Type B pancreatic cell (in vitro differentiated cells): ENCODE measurements at regions not wholly inside any gene's neighbourhood (a gene's known extent, or its start where the extent isn't known, plus 50 kb on each side); places are given as distances from the start of the nearest gene placed in this dataset.

Experiments used
- DNase-seq: peaks from one replicate; pipeline ENCODE4 v3.0.0; 2021; ENCODE audit warnings: mixed read lengths; ENCODE audit not compliant: unreplicated experiment; ENCODE audit errors: extremely low spot score
- H3K27ac Mint-ChIP-seq: 2 replicates; pipeline ENCODE4 v1.8.0; 2021; ENCODE audit warnings: mild to moderate bottlenecking, mixed read lengths
- H3K27me3 Mint-ChIP-seq: 2 replicates; pipeline ENCODE4 v1.8.0; 2021; ENCODE audit warnings: mixed read lengths
- H3K36me3 Mint-ChIP-seq: 2 replicates; pipeline ENCODE4 v1.8.0; 2021; ENCODE audit warnings: mixed read lengths
- H3K4me1 Mint-ChIP-seq: one replicate; pipeline ENCODE4 v1.8.0; 2021; ENCODE audit warnings: mixed read lengths; ENCODE audit not compliant: unreplicated experiment
- H3K4me3 Mint-ChIP-seq: 2 replicates; pipeline ENCODE4 v1.8.0; 2021; ENCODE audit warnings: mild to moderate bottlenecking, mixed read lengths
- H3K9me3 Mint-ChIP-seq: 2 replicates; pipeline ENCODE4 v1.8.0; 2021; ENCODE audit warnings: mixed read lengths
- TF ChIP-seq, protein P1 (sequence below): fragments of 200-600 bp; sonication (generic); conservative IDR thresholded peaks from 2 replicates; pipeline ENCODE4 v1.5.0; 2021; ENCODE audit warnings: antibody characterized with exemption, mild to moderate bottlenecking

DNA sequence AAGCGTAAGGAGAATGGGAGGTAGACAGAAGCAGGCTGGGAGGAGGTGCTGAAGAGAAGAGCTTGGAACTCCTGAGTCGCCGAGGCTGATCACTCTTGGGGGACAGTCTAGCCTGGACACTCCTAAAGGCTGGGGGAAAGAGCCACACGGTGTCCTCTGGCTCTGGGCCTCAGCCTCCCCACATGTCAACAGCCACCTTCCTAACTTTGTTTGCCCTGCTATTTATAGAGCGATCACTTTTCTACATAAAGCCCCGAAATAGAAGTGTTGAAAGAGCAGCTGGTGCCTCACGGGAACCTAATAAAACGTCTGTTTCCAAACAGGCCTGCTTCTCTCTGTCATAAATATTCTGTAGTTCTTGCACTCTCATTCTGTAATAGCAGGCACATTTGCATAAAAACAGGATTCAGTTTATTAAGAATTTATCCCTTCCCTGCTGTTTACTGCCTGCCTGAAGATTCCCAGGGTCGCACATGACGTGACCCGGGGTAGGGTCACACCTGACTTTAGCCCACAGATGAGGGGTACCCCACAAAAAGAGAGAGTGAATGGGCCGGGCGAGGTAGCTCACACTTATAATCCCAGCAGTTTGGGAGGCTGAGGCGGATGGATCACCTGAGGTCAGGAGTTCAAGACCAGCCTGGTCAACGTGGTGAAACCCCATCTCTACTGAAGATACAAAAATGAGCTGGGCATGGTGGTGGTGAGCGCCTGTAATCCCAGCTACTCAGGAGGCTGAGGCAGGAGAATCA is 212.5 kb downstream of the TOMM20 start:
- Mint-ChIP-seq H3K4me1 (peaks cover 27% of the 10 kb centered on the region), H3K4me3 (no peak overlapping the region), H3K36me3 (no peaks in the 10 kb centered on the region), H3K27me3 (peaks cover 5% of the 10 kb centered on the region), H3K27ac (no peak overlapping the region), H3K9me3 (no peaks in the 10 kb centered on the region)
- no peak for DNase-seq
- TF ChIP-seq, protein P1, sequence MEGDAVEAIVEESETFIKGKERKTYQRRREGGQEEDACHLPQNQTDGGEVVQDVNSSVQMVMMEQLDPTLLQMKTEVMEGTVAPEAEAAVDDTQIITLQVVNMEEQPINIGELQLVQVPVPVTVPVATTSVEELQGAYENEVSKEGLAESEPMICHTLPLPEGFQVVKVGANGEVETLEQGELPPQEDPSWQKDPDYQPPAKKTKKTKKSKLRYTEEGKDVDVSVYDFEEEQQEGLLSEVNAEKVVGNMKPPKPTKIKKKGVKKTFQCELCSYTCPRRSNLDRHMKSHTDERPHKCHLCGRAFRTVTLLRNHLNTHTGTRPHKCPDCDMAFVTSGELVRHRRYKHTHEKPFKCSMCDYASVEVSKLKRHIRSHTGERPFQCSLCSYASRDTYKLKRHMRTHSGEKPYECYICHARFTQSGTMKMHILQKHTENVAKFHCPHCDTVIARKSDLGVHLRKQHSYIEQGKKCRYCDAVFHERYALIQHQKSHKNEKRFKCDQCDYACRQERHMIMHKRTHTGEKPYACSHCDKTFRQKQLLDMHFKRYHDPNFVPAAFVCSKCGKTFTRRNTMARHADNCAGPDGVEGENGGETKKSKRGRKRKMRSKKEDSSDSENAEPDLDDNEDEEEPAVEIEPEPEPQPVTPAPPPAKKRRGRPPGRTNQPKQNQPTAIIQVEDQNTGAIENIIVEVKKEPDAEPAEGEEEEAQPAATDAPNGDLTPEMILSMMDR: no peak

DNA sequence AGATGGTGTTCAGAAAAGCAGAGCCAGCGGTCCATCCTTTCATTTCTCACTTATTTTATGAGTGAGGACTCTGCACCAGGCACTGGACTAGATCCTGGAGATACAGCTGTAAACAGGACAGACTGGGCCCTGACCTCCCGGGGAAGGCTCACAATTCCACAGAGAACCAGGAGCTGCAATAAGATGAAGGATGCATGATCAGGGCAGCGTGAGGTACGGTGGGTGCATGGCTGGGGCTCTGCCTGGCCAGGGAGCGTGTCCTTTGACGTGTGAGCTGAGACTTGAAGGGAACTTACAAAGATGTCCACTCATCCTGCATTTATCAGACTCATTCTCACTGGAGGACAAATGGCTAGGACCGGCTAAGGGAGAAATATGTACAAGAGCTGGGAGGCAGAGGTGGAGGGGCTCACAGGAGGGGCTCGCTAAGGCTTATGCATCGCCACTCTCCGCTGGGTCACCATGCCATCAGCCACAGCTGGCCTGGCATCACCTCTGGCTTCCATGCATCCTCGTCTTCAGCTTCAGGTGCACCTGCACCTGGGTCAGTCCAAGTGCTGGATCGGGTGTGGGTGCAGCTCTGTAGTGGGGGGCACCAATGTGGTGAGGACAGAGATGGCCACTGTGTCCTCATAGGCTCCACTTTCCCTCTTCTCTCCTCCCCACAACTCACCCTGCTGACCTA is 213.9 kb downstream of the TOMM20 start:
- H3K27me3 Mint-ChIP-seq: peaks cover 5% of the 10 kb centered on the region
- no peak overlapping the region for H3K4me3 Mint-ChIP-seq
- peaks cover 27% of the 10 kb centered on the region for H3K4me1 Mint-ChIP-seq
- no peaks in the 10 kb centered on the region for H3K9me3 Mint-ChIP-seq
- DNase-seq: no peak
- H3K36me3 Mint-ChIP-seq: no peaks in the 10 kb centered on the region
- TF ChIP-seq, protein P1: no peak
- no peak overlapping the region for H3K27ac Mint-ChIP-seq

DNA sequence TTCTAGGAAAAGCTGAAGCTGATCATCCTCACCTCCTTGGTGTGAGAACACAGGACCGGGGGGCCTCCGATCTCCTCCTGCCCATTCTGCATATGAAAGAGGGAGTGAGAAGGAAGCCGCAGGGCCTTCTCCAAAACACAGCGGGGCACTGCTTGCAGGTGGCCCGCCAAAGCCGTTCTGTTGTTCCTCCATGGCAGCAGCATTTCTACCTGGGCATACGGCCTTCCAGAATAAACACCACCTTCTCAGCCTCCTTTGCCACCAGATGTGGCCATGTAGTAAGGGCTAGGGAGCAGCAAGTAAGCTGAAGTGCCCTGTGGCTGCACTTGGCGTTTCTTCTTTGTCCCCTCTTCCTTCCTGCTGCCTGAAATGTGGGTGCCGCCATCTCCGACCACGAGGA is 214.9 kb downstream of the TOMM20 start:
- TF ChIP-seq, protein P1: no peak
- no peak for DNase-seq
- no peaks in the 10 kb centered on the region for H3K36me3 Mint-ChIP-seq
- no peak overlapping the region for H3K27ac Mint-ChIP-seq
- H3K4me1 Mint-ChIP-seq: peaks cover 19% of the 10 kb centered on the region
- no peak overlapping the region for H3K4me3 Mint-ChIP-seq
- no peaks in the 10 kb centered on the region for H3K9me3 Mint-ChIP-seq
- H3K27me3 Mint-ChIP-seq: peaks cover 5% of the 10 kb centered on the region

DNA sequence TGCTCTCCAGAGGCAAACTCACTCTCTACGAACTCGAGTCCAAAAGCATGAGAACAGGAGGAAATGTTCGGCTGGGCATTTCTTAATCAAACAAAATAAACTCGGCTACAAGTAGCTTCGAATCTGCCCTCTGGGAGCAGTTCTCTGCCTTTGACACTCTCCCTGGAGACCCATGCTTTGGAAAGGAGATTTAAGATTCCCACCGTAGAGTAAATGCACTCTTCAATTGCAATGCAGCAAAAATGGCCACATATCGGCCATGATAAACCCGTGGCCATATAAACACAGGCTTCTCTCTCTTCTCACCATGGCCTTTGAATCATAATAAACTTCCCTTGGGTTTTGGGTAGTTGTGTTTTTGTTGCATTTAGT is 215.4 kb downstream of the TOMM20 start:
- DNase-seq: no peak
- Mint-ChIP-seq H3K9me3 (no peaks in the 10 kb centered on the region), H3K4me1 (peaks cover 16% of the 10 kb centered on the region), H3K4me3 (no peak overlapping the region), H3K27ac (no peak overlapping the region), H3K27me3 (peaks cover 5% of the 10 kb centered on the region), H3K36me3 (no peaks in the 10 kb centered on the region)
- TF ChIP-seq, protein P1: no peak

DNA sequence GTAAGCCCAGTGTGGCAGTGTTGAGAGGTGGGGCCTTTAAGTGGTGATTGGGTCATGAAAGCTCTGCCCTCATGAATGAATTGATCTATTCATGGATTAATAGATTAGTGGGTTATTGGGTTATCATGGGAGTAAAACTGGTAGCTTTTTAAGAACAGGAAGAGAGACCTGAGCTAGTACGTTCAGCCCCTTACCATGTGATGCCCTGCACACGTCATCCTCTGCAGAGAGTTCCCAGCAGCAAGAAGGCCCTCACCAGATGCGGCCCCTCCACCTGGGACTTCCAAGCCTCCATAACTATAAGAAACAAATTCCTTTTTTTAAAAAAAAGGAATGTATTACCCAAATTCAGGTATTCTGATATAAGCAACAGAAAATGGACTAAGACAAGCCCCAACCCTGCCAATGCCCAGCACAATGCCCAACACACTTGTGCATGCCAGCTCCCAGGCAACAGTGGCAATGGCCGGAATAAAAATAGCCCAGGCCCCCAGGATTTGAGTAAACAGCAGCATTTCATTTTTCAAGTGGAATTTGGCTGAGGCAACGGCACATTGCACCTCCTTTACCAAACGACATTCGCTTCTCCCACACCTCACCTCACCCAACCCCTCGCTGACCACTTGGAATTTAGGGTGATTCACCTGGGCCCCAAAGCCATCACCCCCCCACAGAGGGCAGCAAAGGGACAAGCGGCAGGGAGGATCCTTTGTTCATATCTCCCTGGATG is 215.9 kb downstream of the TOMM20 start:
- Mint-ChIP-seq H3K27me3 (peaks cover 5% of the 10 kb centered on the region), H3K27ac (no peak overlapping the region), H3K36me3 (no peaks in the 10 kb centered on the region), H3K9me3 (no peaks in the 10 kb centered on the region), H3K4me3 (no peak overlapping the region), H3K4me1 (peaks cover 17% of the 10 kb centered on the region)
- TF ChIP-seq, protein P1: no peak
- DNase-seq: no peak
